HCT116 (cell line): ENCODE measurements at regions not wholly inside any gene's neighbourhood (a gene's known extent, or its start where the extent isn't known, plus 50 kb on each side); places are given as distances from the start of the nearest gene placed in this dataset.

ENCODE experiments used
- ATAC-seq: fragments of 200-7000 bp; cut with Tn5 transposase; 2 replicates; pipeline ENCODE4 v1.9.1; 2020; ENCODE audit warnings: mild to moderate bottlenecking, moderate library complexity
- BruUV-seq: library from RNA; stranded (reverse); fragments of 400-500 nt; replicated peaks from 2 replicates; lab custom pipeline; 2021; lab: Mats Ljungman, UMichigan
- CTCF ChIA-PET: fragments of 300-600 bp; sonication (Branson Sonifier 250); formaldehyde crosslinking; loops from one replicate; lab custom pipeline; 2021; ENCODE audit warnings: antibody characterized with exemption; lab: Charles Lee
- POLR2A ChIA-PET: fragments of 300-600, 350-600 bp; sonication (Branson Sonifier 250); formaldehyde crosslinking; loops from one replicate; lab custom pipeline; 2021; ENCODE audit warnings: antibody characterized with exemption; lab: Charles Lee
- RAD21 ChIA-PET, 2 experiments: fragments of 300-600 bp; sonication (Branson Sonifier 250); formaldehyde crosslinking; loops; one replicate each; lab custom pipeline; 2023; ENCODE audit warnings: low total read pairs in 2 of 2; ENCODE audit not compliant: uncharacterized antibody in 2 of 2, unreplicated experiment in 2 of 2, low non-redundant PET in 1 of 2; lab: Charles Lee
- DNase-seq: peaks from one replicate; pipeline ENCODE4 v3.0.0-alpha.2; 2010; ENCODE audit warnings: low read depth, low spot score
- H2AFZ ChIP-seq: fragments of 200-600 bp; shearing (Covaris generic), sonication (generic); 2 replicates; pipeline ENCODE4 v1.6.1; 2017; ENCODE audit warnings: low read depth, mixed run types, mixed read lengths, antibody characterized with exemption, low read length; ENCODE audit not compliant: poor library complexity, severe bottlenecking
- H3K27ac ChIP-seq: 2 replicates; pipeline ENCODE4 v1.5.1; 2012; ENCODE audit warnings: low read depth, low read length
- H3K27me3 ChIP-seq: fragments of 200-600 bp; sonication (generic); 2 replicates; pipeline ENCODE4 v1.6.1; 2016; ENCODE audit warnings: mixed run types, low read length, mixed read lengths; ENCODE audit not compliant: insufficient read depth
- H3K36me3 ChIP-seq, 2 experiments: fragments of 200-500 bp in 1 of 2; fragments of 200-600 bp in 1 of 2; sonication (Bioruptor generic) in 1 of 2; sonication (generic) in 1 of 2; 2 replicates each; pipeline versions ENCODE4 v1.5.1 to v1.6.1; 2014 to 2016; ENCODE audit warnings: low read length in 2 of 2, inconsistent platforms in 1 of 2, mixed read lengths in 1 of 2, mixed run types in 1 of 2; ENCODE audit not compliant: insufficient read depth in 2 of 2, control insufficient read depth in 1 of 2
- H3K4me1 ChIP-seq, 2 experiments: fragments of 200-600 bp in 1 of 2; sonication (generic) in 1 of 2; 2 replicates each; pipeline versions ENCODE4 v1.5.1 to v1.6.1; 2012 to 2017; ENCODE audit warnings: low read length in 2 of 2, inconsistent platforms in 1 of 2, mild to moderate bottlenecking in 1 of 2, mixed read lengths in 1 of 2, mixed run types in 1 of 2, moderate library complexity in 1 of 2; ENCODE audit not compliant: insufficient read depth in 2 of 2, control insufficient read depth in 1 of 2
- H3K4me2 ChIP-seq: fragments of 200-600 bp; sonication (generic); 2 replicates; pipeline ENCODE4 v1.6.1; 2017; ENCODE audit warnings: mixed run types, low read length, mixed read lengths
- H3K4me3 ChIP-seq, 2 experiments: fragments of 200-600 bp in 1 of 2; sonication (generic) in 1 of 2; replicated peaks in 1 of 2; 2 replicates each; pipeline ENCODE4 v1.5.1; 2011 to 2016; ENCODE audit warnings: low read length in 2 of 2, control low read depth in 1 of 2, low read depth in 1 of 2, mild to moderate bottlenecking in 1 of 2, mixed read lengths in 1 of 2, mixed run types in 1 of 2
- H3K79me2 ChIP-seq: fragments of 200-600 bp; sonication (generic); 2 replicates; pipeline ENCODE4 v1.6.1; 2017; ENCODE audit warnings: mild to moderate bottlenecking, mixed run types, low read length, moderate library complexity, mixed read lengths; ENCODE audit not compliant: insufficient read depth
- H3K9ac ChIP-seq: fragments of 200-600 bp; sonication (generic); 2 replicates; pipeline ENCODE4 v1.6.1; 2016; ENCODE audit warnings: low read length, mixed read lengths
- H3K9me2 ChIP-seq: fragments of 200-600 bp; sonication (generic), shearing (Covaris generic); 2 replicates; pipeline ENCODE4 v1.6.1; 2017; ENCODE audit warnings: mixed run types, mild to moderate bottlenecking, moderate library complexity; ENCODE audit not compliant: insufficient read depth
- H3K9me3 ChIP-seq, 2 experiments: fragments of 200-500 bp in 1 of 2; fragments of 200-600 bp in 1 of 2; sonication (Bioruptor generic) in 1 of 2; sonication (generic) in 1 of 2; 2 replicates each; pipeline ENCODE4 v1.6.1; 2014 to 2017; ENCODE audit warnings: low read length in 2 of 2, mixed read lengths in 2 of 2, inconsistent platforms in 1 of 2, low read depth in 1 of 2, mild to moderate bottlenecking in 1 of 2, mixed run types in 1 of 2, moderate library complexity in 1 of 2; ENCODE audit not compliant: control insufficient read depth in 1 of 2, insufficient read depth in 1 of 2
- H4K20me1 ChIP-seq: fragments of 200-600 bp; sonication (generic), shearing (Covaris generic); 2 replicates; pipeline ENCODE4 v1.6.1; 2017; ENCODE audit warnings: mixed run types, mild to moderate bottlenecking, moderate library complexity; ENCODE audit not compliant: insufficient read depth
- CBX3 ChIP-seq: IDR thresholded peaks from 2 replicates; pipeline ENCODE4 v1.6.1; 2012; ENCODE audit warnings: low read depth
- CEBPB ChIP-seq: IDR thresholded peaks from 2 replicates; pipeline ENCODE4 v1.6.1; 2012; ENCODE audit warnings: low read depth
- EGR1 ChIP-seq: IDR thresholded peaks from 2 replicates; pipeline ENCODE4 v1.6.1; 2012; ENCODE audit warnings: low read depth
- ELF1 ChIP-seq: IDR thresholded peaks from 2 replicates; pipeline ENCODE4 v1.6.1; 2012; ENCODE audit warnings: low read depth, borderline replicate concordance
- FOSL1 ChIP-seq: IDR thresholded peaks from 2 replicates; pipeline ENCODE4 v1.6.1; 2012; ENCODE audit warnings: low read depth
- JUND ChIP-seq: IDR thresholded peaks from 2 replicates; pipeline ENCODE4 v1.6.1; 2012
- POLR2AphosphoS5 ChIP-seq: IDR thresholded peaks from 2 replicates; pipeline ENCODE4 v1.6.1; 2011; ENCODE audit warnings: mild to moderate bottlenecking, low read depth, low read length, moderate library complexity
- SP1 ChIP-seq: IDR thresholded peaks from 2 replicates; pipeline ENCODE4 v1.6.1; 2012; ENCODE audit warnings: low read depth
- TCF7L2 ChIP-seq: IDR thresholded peaks from 2 replicates; pipeline ENCODE4 v1.7.0; 2011; ENCODE audit warnings: borderline replicate concordance, inconsistent platforms; ENCODE audit not compliant: insufficient read depth, insufficient read length; ENCODE audit errors: extremely low read depth
- YY1 ChIP-seq: IDR thresholded peaks from 2 replicates; pipeline ENCODE4 v1.6.1; 2011; ENCODE audit warnings: low read length, low read depth, moderate library complexity, mild to moderate bottlenecking; ENCODE audit not compliant: insufficient replicate concordance; ENCODE audit errors: extremely low read depth
- ZFX ChIP-seq: fragments of 450-650 bp; IDR thresholded peaks from 2 replicates; pipeline ENCODE4 v1.6.1; 2017
- ZNF274 ChIP-seq: fragments of 200-500 bp; sonication (Bioruptor generic); IDR thresholded peaks from 2 replicates; pipeline ENCODE4 v1.6.1; 2014; ENCODE audit warnings: mild to moderate bottlenecking, low read depth, low read length, inconsistent platforms
- intact Hi-C: fragments of 100-400 bp; cut with micrococcal nuclease; formaldehyde crosslinking; loops from 2 replicates; pipeline ENCODE4 v1.10.0; 2022
- TF ChIP-seq, protein P1 (sequence below), 3 experiments: fragments of 200-600 bp in 1 of 3; sonication (generic) in 1 of 3; IDR thresholded peaks in 2 of 3; conservative IDR thresholded peaks in 1 of 3; 2 replicates each; pipeline ENCODE4 v1.5.1; 2012 to 2017; ENCODE audit warnings: low read depth in 2 of 3, low read length in 2 of 3, antibody characterized with exemption in 1 of 3, borderline replicate concordance in 1 of 3, control low read depth in 1 of 3, mild to moderate bottlenecking in 1 of 3, mixed read lengths in 1 of 3, mixed run types in 1 of 3, moderate library complexity in 1 of 3; ENCODE audit not compliant: insufficient read depth in 1 of 3
- TF ChIP-seq, protein P2 (sequence below): IDR thresholded peaks from 2 replicates; pipeline ENCODE4 v1.6.1; 2012; ENCODE audit warnings: low read depth
- TF ChIP-seq, protein P3 (sequence below): IDR thresholded peaks from 2 replicates; pipeline ENCODE4 v1.6.1; 2012

DNA sequence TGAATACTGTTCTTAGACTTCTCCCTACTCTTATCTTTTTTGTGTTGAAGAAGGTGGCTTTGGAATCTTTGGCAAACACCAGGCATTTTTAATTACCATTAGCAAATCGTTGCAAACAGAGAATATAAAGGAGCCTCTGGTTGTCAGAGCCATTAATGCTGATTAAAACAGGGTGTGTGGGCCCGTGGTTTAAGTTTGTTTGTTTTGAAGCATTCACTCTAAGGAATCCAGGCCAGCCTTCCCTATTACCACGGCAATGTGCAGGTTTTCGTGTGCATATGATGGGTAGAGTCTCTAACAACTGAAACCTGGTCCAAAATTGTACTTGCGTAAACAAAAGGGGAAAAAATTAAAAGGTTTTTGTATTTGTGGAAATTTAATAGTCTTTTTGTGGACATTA lies 141.2 kb upstream of the GMNC start:
- DNase-seq (no peak), ATAC-seq (no peak)
- H3K27me3 ChIP-seq: no peaks in the 10 kb centered on the region
- no peaks in the 10 kb centered on the region for H3K9me3 ChIP-seq
- TF ChIP-seq YY1 (no peak), JUND (no peak), TCF7L2 (no peak)
- no peak overlapping the region for H3K4me2 ChIP-seq
- ChIA-PET CTCF (no interaction called here), POLR2A (no interaction called here), RAD21 (no interaction called here)
- no peak overlapping the region for H3K4me3 ChIP-seq
- no peak overlapping the region for H3K27ac ChIP-seq
- H3K4me1 ChIP-seq: no peaks in the 10 kb centered on the region
- intact Hi-C loops: no loop called here
- no peaks in the 10 kb centered on the region for H4K20me1 ChIP-seq
- no peak overlapping the region for H3K9ac ChIP-seq
- no peaks in the 10 kb centered on the region for H3K36me3 ChIP-seq
- H3K79me2 ChIP-seq: no peaks in the 10 kb centered on the region
- H2AFZ ChIP-seq: no peak overlapping the region
- no peaks in the 10 kb centered on the region for H3K9me2 ChIP-seq
- no TSS peak for BruUV-seq

DNA sequence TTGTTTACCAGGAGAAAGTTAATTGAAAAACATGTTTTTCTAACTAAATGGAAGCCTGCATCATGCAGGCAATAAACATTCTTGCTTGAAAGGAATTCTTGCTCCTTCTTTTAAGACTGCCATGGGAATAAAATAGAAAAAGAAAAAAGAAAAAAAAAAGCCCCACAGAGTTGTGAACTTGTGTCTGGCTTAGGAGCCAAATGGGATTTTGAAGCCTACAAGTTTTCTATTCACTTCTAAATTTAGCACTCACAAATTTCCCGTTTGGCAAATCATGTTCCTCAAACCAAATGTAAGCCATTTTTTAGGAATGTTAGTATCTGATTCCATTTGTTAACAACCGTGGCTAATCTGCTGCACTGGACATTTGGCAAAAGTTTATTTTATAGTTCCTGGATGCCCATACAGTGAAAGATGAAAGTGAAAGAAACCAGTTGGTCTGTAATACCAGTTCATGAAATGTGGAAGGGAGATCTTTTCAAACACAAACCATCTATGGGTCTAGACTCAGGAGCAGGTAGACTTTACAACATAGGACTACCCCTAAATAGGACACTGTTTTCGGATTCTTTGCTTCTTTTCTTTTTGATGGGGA lies 133.8 kb upstream of the GMNC start:
- no peaks in the 10 kb centered on the region for H3K79me2 ChIP-seq
- H3K4me2 ChIP-seq: no peak overlapping the region
- H3K36me3 ChIP-seq: no peaks in the 10 kb centered on the region
- no peak for ATAC-seq
- no peaks in the 10 kb centered on the region for H3K4me1 ChIP-seq
- no peak for TF ChIP-seq SP1
- TF ChIP-seq ZFX: no peak
- TF ChIP-seq, protein P1, sequence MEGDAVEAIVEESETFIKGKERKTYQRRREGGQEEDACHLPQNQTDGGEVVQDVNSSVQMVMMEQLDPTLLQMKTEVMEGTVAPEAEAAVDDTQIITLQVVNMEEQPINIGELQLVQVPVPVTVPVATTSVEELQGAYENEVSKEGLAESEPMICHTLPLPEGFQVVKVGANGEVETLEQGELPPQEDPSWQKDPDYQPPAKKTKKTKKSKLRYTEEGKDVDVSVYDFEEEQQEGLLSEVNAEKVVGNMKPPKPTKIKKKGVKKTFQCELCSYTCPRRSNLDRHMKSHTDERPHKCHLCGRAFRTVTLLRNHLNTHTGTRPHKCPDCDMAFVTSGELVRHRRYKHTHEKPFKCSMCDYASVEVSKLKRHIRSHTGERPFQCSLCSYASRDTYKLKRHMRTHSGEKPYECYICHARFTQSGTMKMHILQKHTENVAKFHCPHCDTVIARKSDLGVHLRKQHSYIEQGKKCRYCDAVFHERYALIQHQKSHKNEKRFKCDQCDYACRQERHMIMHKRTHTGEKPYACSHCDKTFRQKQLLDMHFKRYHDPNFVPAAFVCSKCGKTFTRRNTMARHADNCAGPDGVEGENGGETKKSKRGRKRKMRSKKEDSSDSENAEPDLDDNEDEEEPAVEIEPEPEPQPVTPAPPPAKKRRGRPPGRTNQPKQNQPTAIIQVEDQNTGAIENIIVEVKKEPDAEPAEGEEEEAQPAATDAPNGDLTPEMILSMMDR (IDR thresholded peaks at IDR 0.05 in 2 of 3, conservative IDR thresholded peaks at IDR 0.05 in 1 of 3; ENCODE audit: borderline replicate concordance in 1 of 3, insufficient read depth in 1 of 3, low read depth in 2 of 3, low read length in 2 of 3): no peak
- TF ChIP-seq CBX3: no peak
- TF ChIP-seq, protein P2, sequence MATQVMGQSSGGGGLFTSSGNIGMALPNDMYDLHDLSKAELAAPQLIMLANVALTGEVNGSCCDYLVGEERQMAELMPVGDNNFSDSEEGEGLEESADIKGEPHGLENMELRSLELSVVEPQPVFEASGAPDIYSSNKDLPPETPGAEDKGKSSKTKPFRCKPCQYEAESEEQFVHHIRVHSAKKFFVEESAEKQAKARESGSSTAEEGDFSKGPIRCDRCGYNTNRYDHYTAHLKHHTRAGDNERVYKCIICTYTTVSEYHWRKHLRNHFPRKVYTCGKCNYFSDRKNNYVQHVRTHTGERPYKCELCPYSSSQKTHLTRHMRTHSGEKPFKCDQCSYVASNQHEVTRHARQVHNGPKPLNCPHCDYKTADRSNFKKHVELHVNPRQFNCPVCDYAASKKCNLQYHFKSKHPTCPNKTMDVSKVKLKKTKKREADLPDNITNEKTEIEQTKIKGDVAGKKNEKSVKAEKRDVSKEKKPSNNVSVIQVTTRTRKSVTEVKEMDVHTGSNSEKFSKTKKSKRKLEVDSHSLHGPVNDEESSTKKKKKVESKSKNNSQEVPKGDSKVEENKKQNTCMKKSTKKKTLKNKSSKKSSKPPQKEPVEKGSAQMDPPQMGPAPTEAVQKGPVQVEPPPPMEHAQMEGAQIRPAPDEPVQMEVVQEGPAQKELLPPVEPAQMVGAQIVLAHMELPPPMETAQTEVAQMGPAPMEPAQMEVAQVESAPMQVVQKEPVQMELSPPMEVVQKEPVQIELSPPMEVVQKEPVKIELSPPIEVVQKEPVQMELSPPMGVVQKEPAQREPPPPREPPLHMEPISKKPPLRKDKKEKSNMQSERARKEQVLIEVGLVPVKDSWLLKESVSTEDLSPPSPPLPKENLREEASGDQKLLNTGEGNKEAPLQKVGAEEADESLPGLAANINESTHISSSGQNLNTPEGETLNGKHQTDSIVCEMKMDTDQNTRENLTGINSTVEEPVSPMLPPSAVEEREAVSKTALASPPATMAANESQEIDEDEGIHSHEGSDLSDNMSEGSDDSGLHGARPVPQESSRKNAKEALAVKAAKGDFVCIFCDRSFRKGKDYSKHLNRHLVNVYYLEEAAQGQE: no peak
- no peak for TF ChIP-seq CEBPB
- TF ChIP-seq POLR2AphosphoS5: no peak
- TF ChIP-seq, protein P3, sequence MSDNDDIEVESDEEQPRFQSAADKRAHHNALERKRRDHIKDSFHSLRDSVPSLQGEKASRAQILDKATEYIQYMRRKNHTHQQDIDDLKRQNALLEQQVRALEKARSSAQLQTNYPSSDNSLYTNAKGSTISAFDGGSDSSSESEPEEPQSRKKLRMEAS: no peak
- TF ChIP-seq JUND: no peak
- no peak for TF ChIP-seq ELF1
- no peak for TF ChIP-seq EGR1
- TF ChIP-seq ZNF274: no peak
- TF ChIP-seq FOSL1: no peak
- no peak for TF ChIP-seq TCF7L2
- no peaks in the 10 kb centered on the region for H3K9me2 ChIP-seq
- no peak overlapping the region for H2AFZ ChIP-seq
- H3K4me3 ChIP-seq: no peak overlapping the region
- H3K9me3 ChIP-seq: no peaks in the 10 kb centered on the region
- ChIA-PET POLR2A (no interaction called here), RAD21 (no interaction called here), CTCF (no interaction called here)
- no peak overlapping the region for H3K27ac ChIP-seq
- intact Hi-C loops: no loop called here
- BruUV-seq: no TSS peak
- no peaks in the 10 kb centered on the region for H4K20me1 ChIP-seq
- no peak overlapping the region for H3K9ac ChIP-seq
- DNase-seq: no peak
- H3K27me3 ChIP-seq: no peaks in the 10 kb centered on the region
